ENCODE measurements at regions not wholly inside any gene's neighbourhood (a gene's known extent, or its start where the extent isn't known, plus 50 kb on each side); places are given as distances from the start of the nearest gene placed in this dataset.

GRCh38 chr2:234279637-234280036, 217.2 kb downstream of the ARL4C start:
- intact Hi-C loops (cut with micrococcal nuclease): loop anchor here in 1 of 2 donors (10.0 kb wide), 1 partner anchor 95 kb away; no protein-coding TSS in a partner anchor
- DNase-seq: no peak
- Mint-ChIP-seq H3K9me3 (peaks cover 0 to 11% (median 4%) of the 10 kb centered on the region in 7 donors), H3K27ac (no peak overlapping the region), H3K4me1 (no peaks in the 10 kb centered on the region), H3K27me3 (ENCODE audit: low read depth in 3 of 3) (peaks cover 15 to 18% (median 16%) of the 10 kb centered on the region in 3 donors), H3K4me3 (no peak overlapping the region), H3K36me3 (no peaks in the 10 kb centered on the region)
- no peaks in the 10 kb centered on the region for H3K9me3 ChIP-seq (replicated peaks in 1 of 2; ENCODE audit: control insufficient read depth in 1 of 2, insufficient read depth in 1 of 2, low read length in 2 of 2)
- H4K20me1 ChIP-seq (ENCODE audit: insufficient read depth, low read length): no peaks in the 10 kb centered on the region
- no peaks in the 10 kb centered on the region for H3K4me1 ChIP-seq (ENCODE audit: control insufficient read depth in 1 of 2, insufficient read depth in 2 of 2, low read length in 2 of 2)
- no peaks in the 10 kb centered on the region for H3K79me2 ChIP-seq (ENCODE audit: insufficient read depth, low read length)
- peaks cover 2 to 6% of the 10 kb centered on the region in 2 donors for H3K27me3 ChIP-seq (ENCODE audit: control insufficient read depth in 2 of 2, insufficient read depth in 2 of 2, low read length in 2 of 2)
- TF ChIP-seq CTCF (IDR thresholded peaks at IDR 0.05): no peak
- no peak overlapping the region for H3K9ac ChIP-seq (ENCODE audit: insufficient read depth, low read length, poor library complexity, severe bottlenecking)
- H2AFZ ChIP-seq (ENCODE audit: insufficient read depth, low read depth, low read length, poor library complexity, severe bottlenecking): no peak overlapping the region
- H3K4me3 ChIP-seq (replicated peaks in 1 of 3; ENCODE audit: low read depth in 2 of 3, low read length in 3 of 3): no peak overlapping the region
- no peaks in the 10 kb centered on the region for H3K36me3 ChIP-seq (replicated peaks in 1 of 2; ENCODE audit: control insufficient read depth in 1 of 2, insufficient read depth in 2 of 2, low read length in 2 of 2)
- H3K4me2 ChIP-seq (replicated peaks; ENCODE audit: extremely low read depth, low read length, poor library complexity, severe bottlenecking): no peak overlapping the region
- 90% methylated on average over 2 of the region's 3 CpGs for WGBS (ENCODE audit: insufficient coverage)
- no peak overlapping the region for H3K27ac ChIP-seq (ENCODE audit: low read depth in 1 of 2, low read length in 2 of 2)

- Mint-ChIP-seq H3K4me3 (no peak overlapping the region), H3K4me1 (no peaks in the 10 kb centered on the region)
- intact Hi-C loops (cut with micrococcal nuclease): no loop called here
Observed at GRCh38 chr2:234278556-234279255, 218.2 kb downstream of the ARL4C start.

More at GRCh38 chr2:234278556-234279255, 218.2 kb downstream of the ARL4C start:
- Mint-ChIP-seq H3K27me3 (ENCODE audit: low read depth in 3 of 3) (peaks cover 16 to 20% (median 17%) of the 10 kb centered on the region in 3 donors), H3K36me3 (no peaks in the 10 kb centered on the region), H3K27ac (no peak overlapping the region), H3K9me3 (peaks cover 0 to 8% (median 4%) of the 10 kb centered on the region in 7 donors)
- Histone ChIP-seq H3K9ac (ENCODE audit: insufficient read depth, low read length, poor library complexity, severe bottlenecking) (no peak overlapping the region), H2AFZ (ENCODE audit: insufficient read depth, low read depth, low read length, poor library complexity, severe bottlenecking) (no peak overlapping the region), H3K27ac (ENCODE audit: low read depth in 1 of 2, low read length in 2 of 2) (no peak overlapping the region), H3K4me1 (ENCODE audit: control insufficient read depth in 1 of 2, insufficient read depth in 2 of 2, low read length in 2 of 2) (no peaks in the 10 kb centered on the region), H3K4me3 (replicated peaks in 1 of 3; ENCODE audit: low read depth in 2 of 3, low read length in 3 of 3) (no peak overlapping the region), H3K4me2 (replicated peaks; ENCODE audit: extremely low read depth, low read length, poor library complexity, severe bottlenecking) (no peak overlapping the region), H3K9me3 (replicated peaks in 1 of 2; ENCODE audit: control insufficient read depth in 1 of 2, insufficient read depth in 1 of 2, low read length in 2 of 2) (no peaks in the 10 kb centered on the region), H3K79me2 (ENCODE audit: insufficient read depth, low read length) (no peaks in the 10 kb centered on the region), H3K27me3 (ENCODE audit: control insufficient read depth in 2 of 2, insufficient read depth in 2 of 2, low read length in 2 of 2) (peaks cover 2 to 6% of the 10 kb centered on the region in 2 donors), H4K20me1 (ENCODE audit: insufficient read depth, low read length) (no peaks in the 10 kb centered on the region), H3K36me3 (replicated peaks in 1 of 2; ENCODE audit: control insufficient read depth in 1 of 2, insufficient read depth in 2 of 2, low read length in 2 of 2) (no peaks in the 10 kb centered on the region)
- no peak for DNase-seq
- TF ChIP-seq CTCF (IDR thresholded peaks at IDR 0.05): no peak
- WGBS (ENCODE audit: insufficient coverage): 100% methylated on average over 3 of the region's 7 CpGs
